ENCODE measurements at regions not wholly inside any gene's neighbourhood (a gene's known extent, or its start where the extent isn't known, plus 50 kb on each side); places are given as distances from the start of the nearest gene placed in this dataset.

DNA sequence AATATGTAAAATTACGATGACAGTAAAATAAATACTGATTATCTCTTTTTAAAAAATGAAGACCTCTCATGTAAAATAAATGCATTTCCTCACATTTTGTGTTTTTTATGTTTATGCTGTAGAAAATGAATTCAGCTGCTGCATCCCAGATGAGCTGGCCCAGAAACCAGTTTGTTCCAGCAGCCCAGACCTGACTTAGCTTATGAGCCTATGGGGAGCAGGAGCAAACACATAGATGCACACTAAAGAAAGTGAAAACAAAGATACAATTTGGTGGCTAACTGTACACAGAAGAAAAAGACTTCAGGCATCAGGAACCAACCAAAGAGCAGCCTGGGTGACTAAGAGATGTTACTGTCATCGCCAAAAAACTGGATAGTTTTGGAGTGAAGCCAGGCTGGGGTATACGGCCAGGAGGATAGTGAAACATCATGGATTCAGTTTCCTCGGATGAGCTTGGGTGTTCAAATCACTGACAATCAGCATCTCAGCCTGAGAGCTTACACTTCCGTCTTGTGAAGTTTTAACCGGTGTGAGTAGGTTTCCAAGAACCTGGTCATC, 113.9 kb upstream of the BACE2 start:
- Histone ChIP-seq H3K4me1 (replicated peaks in 1 of 4; ENCODE audit: control insufficient read depth in 3 of 4, insufficient read depth in 4 of 4, low read length in 3 of 4) (no peaks in the 10 kb centered on the region; a peak in 1 of 7 replicates), H2AFZ (ENCODE audit: low read length) (no peak overlapping the region), H3K23ac (ENCODE audit: insufficient read length) (no peak overlapping the region), H3K79me2 (ENCODE audit: control insufficient read depth in 1 of 2, insufficient read depth in 2 of 2, low read length in 2 of 2) (no peaks in the 10 kb centered on the region), H2BK20ac (ENCODE audit: low read length) (no peak overlapping the region), H4K5ac (ENCODE audit: insufficient read length, low read depth, low read length) (no peak overlapping the region), H2BK12ac (ENCODE audit: low read depth, low read length) (no peak overlapping the region), H3K79me1 (ENCODE audit: low read depth, low read length) (no peaks in the 10 kb centered on the region), H3K4me3 (ENCODE audit: extremely low read depth in 1 of 4, insufficient read depth in 2 of 4, low read depth in 3 of 4, low read length in 4 of 4) (no peak overlapping the region), H3K18ac (ENCODE audit: extremely low read depth, low read length) (no peak overlapping the region), H2BK15ac (ENCODE audit: low read length) (no peak overlapping the region), H2AK5ac (ENCODE audit: low read depth, low read length) (no peak overlapping the region), H4K20me1 (replicated peaks in 1 of 2; ENCODE audit: control insufficient read depth in 1 of 2, insufficient read depth in 2 of 2, low read length in 2 of 2) (no peaks in the 10 kb centered on the region), H3K9ac (replicated peaks in 1 of 4; ENCODE audit: extremely low read depth in 1 of 4, low read depth in 3 of 4, low read length in 3 of 4) (no peak overlapping the region), H3K27me3 (replicated peaks in 1 of 4; ENCODE audit: control insufficient read depth in 3 of 4, extremely low read depth in 1 of 4, insufficient read depth in 3 of 4, low read length in 3 of 4) (no peaks in the 10 kb centered on the region; a peak in 1 of 7 replicates), H3K27ac (ENCODE audit: low read depth, low read length) (no peak overlapping the region), H2BK120ac (replicated peaks; ENCODE audit: low read depth, low read length) (no peak overlapping the region), H3K14ac (ENCODE audit: insufficient read length) (no peak overlapping the region), H4K91ac (replicated peaks; ENCODE audit: insufficient read length, low read length) (no peak overlapping the region), H3K4ac (replicated peaks; ENCODE audit: insufficient read length, low read depth, low read length) (no peak overlapping the region), H3K9me3 (ENCODE audit: insufficient read depth in 2 of 2, low read depth in 1 of 2, low read length in 1 of 2) (no peaks in the 10 kb centered on the region), H3K23me2 (ENCODE audit: low read depth, low read length) (no peaks in the 10 kb centered on the region), H3K4me2 (ENCODE audit: insufficient read depth in 1 of 2, low read depth in 2 of 2, low read length in 2 of 2) (no peak overlapping the region), H2BK5ac (ENCODE audit: low read depth, low read length) (no peak overlapping the region), H4K8ac (ENCODE audit: extremely low read depth, insufficient read depth, low read length) (no peak overlapping the region), H3K56ac (replicated peaks; ENCODE audit: insufficient read length, low read depth, low read length) (no peak overlapping the region), H3K36me3 (ENCODE audit: control insufficient read depth in 2 of 4, insufficient read depth in 4 of 4, low read length in 3 of 4) (no peaks in the 10 kb centered on the region)
- POLR2A ChIA-PET (ENCODE audit: partially characterized antibody) = no interaction called here
- TF ChIP-seq, protein P1, sequence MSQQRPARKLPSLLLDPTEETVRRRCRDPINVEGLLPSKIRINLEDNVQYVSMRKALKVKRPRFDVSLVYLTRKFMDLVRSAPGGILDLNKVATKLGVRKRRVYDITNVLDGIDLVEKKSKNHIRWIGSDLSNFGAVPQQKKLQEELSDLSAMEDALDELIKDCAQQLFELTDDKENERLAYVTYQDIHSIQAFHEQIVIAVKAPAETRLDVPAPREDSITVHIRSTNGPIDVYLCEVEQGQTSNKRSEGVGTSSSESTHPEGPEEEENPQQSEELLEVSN (IDR thresholded peaks at IDR 0.05) = no peak
- TF ChIP-seq JUND (IDR thresholded peaks at IDR 0.05; ENCODE audit: low read length) (no peak), CTBP2 (IDR thresholded peaks at IDR 0.05; ENCODE audit: borderline replicate concordance, insufficient read depth, insufficient read length, low read length) (no peak), RFX5 (IDR thresholded peaks at IDR 0.05; ENCODE audit: borderline replicate concordance, low read depth, low read length) (no peak), TBP (IDR thresholded peaks at IDR 0.05; ENCODE audit: low read depth, low read length) (no peak), FOSL1 (IDR thresholded peaks at IDR 0.05; ENCODE audit: insufficient read depth, low read depth, low read length) (no peak), TAF1 (IDR thresholded peaks at IDR 0.05; ENCODE audit: low read depth, low read length) (no peak), SP4 (IDR thresholded peaks at IDR 0.05; ENCODE audit: low read length) (no peak), JUN (IDR thresholded peaks at IDR 0.05; ENCODE audit: low read depth, low read length) (no peak), KDM5A (IDR thresholded peaks at IDR 0.05; ENCODE audit: low read length) (no peak), ZNF274 (IDR thresholded peaks at IDR 0.05; ENCODE audit: borderline replicate concordance, extremely low read depth, low read length) (no peak)
- FAIRE-seq (no peak), DNase-seq (ENCODE audit: low read depth in 1 of 2, low spot score in 2 of 2) (no peak)
- WGBS, 2 experiments (ENCODE audit: extremely low coverage in 1 of 2, insufficient coverage in 1 of 2, insufficient read length in 1 of 2, insufficient replicate concordance in 2 of 2, low coverage in 1 of 2, low lambda C conversion rate in 2 of 2, missing lambda C conversion rate in 1 of 2) = 94% methylated on average over 6 of the region's 6 CpGs; no CpG with 5 or more reads in 1 of the 2 experiments
- CTCF ChIA-PET (ENCODE audit: partially characterized antibody) = interaction anchor here (0.7 to 3.0 kb wide), 6 partner anchors 9 to 911 kb away, joined by 3 to 19 read pairs (median 3); no protein-coding TSS in a partner anchor

Data from H1 (cell line).